NCI-H1092 treated with DMSO at 0.1 percent for 48 hours (cell line): ENCODE measurements at regions not wholly inside any gene's neighbourhood (a gene's known extent, or its start where the extent isn't known, plus 50 kb on each side); places are given as distances from the start of the nearest gene placed in this dataset.
A peak's percentile ranks its signal among the peaks of the same experiment; 100 is the strongest.

Experiments
- DNase-seq: peaks from one replicate; lab custom pipeline; 2025; lab: John Stamatoyannopoulos, UW

DNA sequence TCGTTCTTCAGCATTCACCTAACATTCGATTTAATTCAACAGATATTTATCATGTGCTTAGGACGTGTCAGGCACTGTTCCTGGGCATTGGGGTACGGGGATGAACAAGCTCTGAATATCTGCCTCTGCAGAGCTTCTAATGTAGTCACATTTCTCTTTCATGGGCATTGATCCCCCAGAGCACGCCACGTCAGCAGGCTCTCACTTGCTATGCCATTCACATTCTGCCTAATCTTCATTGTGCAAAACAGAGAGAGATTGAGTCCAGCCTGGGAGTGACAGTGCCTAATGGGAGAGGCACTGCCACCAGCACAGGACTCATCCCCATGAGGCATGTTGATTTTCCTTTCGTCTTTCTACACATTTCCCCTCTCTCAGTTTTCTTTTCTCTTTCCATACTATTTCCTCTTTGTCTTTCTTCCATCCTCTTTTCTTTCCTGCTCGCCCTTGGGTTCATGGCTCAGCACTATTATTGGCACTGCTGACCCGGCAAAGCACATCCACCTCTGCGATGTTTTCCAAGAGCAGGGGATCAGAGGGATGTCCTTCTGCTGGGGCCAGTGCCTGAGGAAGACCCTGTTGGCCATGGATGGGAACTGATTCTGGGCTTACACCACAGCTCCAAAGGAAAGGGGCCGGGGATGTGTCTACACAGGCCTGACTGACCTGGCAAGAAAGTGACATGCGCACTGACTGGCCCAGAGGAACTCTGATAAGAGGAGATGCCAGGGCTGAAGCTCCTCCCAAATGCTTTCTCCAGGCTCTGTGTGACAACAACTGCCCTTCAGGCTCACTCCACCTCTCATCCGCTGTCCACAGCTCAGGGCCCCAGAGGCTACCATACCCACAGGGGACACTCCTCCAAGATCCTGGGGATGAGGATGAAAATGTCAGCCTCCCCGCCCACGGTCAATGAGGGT is 195.9 kb downstream of the TOMM20 start:
- no peak for DNase-seq

- no peak for DNase-seq
Measured at GRCh38 chr1:234932106-234932505, 196.5 kb downstream of the TOMM20 start.

DNA sequence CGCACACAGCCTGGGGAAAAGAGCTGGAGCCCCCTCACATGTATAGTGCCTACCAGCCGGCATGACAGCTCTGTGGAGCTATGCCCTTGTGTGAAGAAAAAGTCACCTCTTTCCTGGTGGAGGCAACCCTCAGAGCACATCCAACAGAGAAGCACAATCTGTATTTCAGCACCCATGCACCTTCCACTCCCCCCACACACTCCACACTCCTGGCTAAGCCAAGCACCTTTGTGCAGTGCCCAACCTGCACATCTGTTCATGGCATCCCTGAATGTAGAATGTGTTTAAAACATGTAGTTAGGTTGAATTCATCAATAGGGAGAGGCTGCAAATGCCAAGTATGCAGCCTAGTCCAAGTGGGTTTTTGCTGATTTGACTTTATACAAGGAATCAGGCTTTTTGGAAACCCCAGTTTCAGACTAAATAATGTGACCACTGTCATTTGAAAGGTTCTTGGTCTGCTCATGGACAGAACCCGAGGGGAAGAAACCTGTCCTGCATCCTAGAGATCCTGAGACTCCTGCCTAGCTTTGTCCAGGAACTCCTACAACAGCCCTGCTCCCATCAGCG is 197.1 kb downstream of the TOMM20 start:
- no peak for DNase-seq

DNA sequence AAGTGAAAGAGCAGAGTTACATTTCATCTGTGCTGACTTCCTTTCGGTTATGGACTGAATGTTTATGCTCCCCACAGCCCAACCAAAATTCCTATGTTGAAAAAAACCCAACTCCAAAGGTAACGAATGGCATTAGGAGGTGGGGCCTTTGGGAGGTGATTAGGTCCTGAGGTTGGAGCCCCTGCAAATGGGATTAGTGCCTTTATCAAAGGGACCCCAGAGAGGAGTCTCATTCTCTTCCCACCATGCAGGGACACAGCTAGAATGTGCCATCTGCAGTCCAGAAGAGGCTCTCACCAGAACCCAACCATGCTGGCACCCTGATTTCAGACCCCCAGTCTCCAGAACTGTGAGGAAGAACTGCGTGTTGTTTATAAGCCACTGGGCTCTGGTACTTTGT is 199.3 kb downstream of the TOMM20 start:
- no peak for DNase-seq

DNA sequence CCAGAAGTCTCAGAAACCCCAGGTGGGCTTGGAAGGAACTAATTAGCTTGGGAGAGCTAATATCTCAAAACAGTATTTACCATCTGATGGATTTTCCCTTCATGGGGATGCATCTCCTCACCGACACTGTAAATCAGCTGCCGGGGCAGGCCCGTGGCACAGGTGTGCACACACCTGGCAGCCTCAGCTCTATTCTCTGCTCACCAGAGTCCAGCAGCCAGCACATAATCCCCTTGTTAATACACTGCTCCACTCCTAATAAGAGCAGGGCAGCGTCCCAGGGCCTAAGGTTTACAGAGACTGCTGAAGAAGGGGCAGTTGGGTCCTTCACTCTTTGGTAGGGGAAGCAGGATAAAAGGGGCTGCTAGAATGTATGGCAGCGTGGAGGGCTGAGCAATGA is 200.0 kb downstream of the TOMM20 start:
- no peak for DNase-seq

GRCh38 chr1:234927971-234928640 is 200.5 kb downstream of the TOMM20 start:
- no peak for DNase-seq

DNA sequence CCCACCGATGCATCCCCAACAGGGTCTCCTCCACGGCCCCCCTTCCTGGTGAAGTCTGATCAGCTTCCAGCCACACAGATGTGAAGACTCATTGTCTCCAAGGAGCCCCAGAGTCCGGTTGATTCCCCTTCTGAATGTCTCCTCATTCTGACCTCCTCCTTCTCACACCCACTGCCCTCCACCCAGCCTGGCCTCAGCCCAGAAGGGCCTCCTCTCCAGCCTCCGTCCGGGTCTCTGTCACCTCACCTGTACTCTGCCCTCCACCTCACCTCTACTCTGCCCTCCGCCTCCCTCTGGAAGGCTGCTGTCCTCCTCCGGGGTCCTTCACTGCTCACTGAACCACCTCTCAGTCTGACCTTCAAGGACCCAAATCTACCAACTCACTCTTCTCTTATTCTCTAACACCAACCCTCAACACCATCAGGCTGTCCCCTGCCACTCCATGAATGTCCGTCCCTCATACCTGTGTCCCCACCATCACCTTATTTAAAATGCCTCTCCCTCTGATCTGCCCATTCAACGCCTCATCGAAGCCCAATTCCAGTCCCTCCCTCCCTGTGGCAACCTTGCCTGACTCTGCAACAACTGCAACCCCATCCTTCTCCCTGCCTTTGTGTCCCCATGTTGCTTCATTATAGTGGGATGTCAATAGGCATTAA is 201.2 kb downstream of the TOMM20 start:
- no peak for DNase-seq

DNA sequence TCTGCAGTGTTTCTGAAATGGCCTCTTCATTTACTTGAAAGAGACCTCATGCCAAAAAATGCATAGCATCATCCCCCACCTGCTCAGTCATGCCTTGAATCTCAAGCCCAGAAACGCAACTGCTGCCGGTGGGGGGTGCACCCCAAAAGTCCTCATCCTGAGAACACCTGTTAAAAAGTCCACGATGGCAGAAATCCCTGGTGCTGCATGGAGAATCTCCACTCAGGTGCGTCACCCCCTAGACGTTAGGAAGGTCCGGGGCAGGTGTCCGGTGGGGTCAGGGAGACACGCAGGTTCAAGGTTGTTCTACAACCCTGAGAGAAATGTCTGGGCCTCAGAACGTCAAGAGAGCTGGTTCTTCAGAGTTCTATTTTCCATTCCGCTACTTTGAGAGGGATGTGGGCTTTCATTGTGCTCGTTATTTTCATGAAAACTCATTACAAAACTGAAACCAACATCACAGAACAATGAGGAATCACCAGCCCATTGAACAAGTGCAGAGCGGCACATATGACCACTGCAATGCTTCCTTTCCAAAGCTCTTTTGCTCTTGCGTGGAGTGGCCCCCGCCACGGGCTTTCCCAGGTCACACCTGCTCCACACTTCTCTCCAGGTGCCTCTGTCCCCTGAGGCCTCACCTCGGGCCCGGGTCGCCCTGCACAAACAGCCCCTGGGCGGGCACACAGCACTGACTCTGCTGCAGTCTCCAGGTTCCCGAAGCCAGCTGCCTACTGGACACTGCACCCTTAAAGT is 201.9 kb downstream of the TOMM20 start:
- DNase-seq: no peak

- peak; percentile 35 for DNase-seq
Measured at GRCh38 chr1:234926264-234926558, 202.4 kb downstream of the TOMM20 start.

DNA sequence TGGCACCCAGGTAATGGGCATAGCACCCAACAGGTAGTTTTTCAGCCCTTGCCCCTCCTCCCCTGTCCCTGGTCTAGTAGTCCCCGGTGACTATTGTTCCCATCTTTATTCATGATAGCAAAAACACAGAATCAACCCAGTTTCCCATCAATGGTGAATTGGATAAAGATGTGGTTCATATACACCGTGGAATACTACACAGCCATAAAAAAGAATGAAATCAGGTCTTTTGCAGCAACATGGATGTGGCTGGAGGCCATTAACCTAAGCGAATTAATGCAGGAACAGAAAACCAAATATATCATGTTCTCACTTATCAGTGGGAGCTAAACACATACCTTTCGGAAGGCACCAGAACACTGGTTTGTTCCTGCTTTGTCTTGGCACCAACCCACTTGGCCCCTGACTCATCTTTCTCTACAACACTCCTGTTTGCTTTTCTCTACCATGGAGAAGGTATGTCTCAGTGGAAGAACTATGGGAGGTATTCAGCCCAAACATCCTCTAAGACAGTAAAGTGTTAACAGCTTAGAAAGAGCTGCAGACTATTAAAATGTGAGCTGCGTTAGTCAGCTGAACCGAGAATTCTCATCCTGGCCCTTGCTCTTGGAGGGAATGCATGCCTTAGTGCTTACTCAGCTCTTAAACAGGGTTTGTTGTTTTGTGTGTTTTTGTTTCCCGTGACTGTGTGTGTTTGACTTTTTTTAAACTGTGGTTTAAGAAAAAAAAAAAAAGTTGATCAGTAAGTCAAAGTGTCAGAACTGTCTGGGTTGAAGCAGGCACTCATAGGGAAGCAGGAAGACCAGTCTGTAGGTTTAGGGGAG is 203.0 kb downstream of the TOMM20 start:
- DNase-seq: no peak

- no peak for DNase-seq
Measured at GRCh38 chr1:234924450-234925355, 203.9 kb downstream of the TOMM20 start.

DNA sequence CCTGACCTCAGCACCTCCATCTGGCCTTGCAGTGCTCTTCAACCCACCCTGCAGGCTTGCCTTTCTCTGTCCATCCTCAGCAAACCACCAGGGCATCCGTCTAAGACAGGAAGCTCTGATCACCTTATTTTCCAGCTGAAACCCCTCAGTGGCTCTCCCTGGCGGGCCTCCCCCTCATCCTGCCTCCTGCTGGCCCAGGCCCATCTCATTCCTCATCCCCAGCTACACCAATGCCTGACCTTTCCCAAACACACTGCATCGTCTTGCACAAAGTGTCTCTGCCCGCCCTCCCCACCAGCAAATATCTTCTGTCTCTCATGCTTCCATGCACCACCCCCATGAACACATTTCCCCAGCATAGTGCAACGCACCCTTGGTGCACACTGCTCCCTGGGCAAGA is 205.0 kb downstream of the TOMM20 start:
- no peak for DNase-seq

- no peak for DNase-seq
Measured at GRCh38 chr1:234922987-234923386, 205.7 kb downstream of the TOMM20 start.

DNA sequence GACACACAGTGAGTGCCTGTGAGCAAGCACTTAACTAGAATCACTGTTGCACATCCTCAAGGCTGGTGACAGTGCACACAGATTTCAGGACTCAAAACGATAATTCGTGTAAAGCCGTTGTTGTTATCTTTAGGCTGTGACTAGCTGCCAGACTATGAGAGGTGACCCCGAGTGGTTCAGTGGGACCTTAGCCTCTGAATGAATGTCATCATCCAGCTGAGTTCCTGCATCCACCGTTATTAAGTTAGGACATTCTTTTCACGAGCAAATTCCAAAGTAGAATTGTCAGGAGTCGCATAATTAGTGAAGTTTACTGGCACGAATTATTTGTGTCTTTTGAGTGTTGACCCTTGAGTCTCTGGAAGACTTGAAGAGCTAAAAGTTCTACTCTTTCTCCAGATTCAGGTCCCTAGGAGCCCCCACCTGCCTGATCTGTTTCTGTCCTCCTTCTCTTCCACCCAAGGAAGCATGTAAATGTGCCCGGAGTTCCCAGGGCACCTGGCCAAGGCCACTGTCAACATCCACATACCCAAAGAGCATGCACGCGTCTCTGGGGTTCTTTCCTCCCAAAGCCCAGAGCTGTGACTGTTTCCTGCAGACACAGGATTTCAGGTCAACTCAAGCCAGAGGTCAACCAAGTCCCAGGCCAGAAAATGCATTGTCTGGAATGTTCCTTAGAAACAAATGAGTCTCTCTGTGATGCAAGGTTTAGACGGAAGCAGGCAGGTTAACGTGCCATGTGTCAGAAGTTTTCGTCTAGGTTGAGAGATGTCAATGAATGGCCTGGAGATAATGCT is 207.2 kb downstream of the TOMM20 start:
- no peak for DNase-seq

GRCh38 chr1:234920843-234921140 is 207.8 kb downstream of the TOMM20 start:
- DNase-seq: no peak

- DNase-seq: no peak
Measured at GRCh38 chr1:234920136-234920842, 208.3 kb downstream of the TOMM20 start.

DNA sequence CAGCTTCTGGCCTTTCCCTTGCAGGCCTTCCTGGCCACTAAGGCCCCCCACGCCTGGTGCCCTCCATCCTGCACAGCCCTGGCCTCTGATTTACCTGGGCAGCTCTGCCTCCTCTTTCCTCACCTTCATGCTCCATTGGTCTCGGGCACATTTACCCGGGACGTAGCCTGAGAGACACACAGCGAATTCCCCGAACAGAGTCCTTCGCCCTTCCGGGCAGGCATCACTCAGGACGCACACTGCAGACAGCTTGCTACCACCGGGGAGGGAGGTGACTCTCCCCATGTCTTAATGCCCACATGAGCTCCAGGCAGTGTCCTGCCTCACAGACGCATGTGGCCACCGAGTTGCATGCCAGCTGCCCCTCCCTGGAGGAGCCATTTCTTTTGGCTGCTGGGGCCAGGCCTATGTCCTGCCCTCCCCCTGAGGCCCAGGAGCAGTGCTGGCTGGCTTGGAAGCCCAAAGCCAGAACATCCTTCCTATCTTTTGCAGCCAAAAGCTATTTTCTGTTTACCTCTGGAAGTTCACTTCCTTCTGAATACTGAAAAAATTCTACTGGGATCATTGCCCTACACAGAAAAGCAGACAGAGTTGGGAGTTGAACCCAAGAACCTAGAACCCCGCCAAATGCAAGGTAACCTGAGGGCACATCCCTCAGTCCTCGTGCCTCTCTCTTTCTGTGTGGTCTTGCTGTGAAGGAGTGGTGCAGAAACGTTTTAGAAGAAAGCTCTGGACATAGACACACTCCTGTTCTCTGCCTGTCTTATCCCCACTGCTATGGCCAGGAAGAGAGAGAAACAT is 209.5 kb downstream of the TOMM20 start:
- no peak for DNase-seq
